ENCODE measurements at regions not wholly inside any gene's neighbourhood (a gene's known extent, or its start where the extent isn't known, plus 50 kb on each side); places are given as distances from the start of the nearest gene placed in this dataset.

DNA sequence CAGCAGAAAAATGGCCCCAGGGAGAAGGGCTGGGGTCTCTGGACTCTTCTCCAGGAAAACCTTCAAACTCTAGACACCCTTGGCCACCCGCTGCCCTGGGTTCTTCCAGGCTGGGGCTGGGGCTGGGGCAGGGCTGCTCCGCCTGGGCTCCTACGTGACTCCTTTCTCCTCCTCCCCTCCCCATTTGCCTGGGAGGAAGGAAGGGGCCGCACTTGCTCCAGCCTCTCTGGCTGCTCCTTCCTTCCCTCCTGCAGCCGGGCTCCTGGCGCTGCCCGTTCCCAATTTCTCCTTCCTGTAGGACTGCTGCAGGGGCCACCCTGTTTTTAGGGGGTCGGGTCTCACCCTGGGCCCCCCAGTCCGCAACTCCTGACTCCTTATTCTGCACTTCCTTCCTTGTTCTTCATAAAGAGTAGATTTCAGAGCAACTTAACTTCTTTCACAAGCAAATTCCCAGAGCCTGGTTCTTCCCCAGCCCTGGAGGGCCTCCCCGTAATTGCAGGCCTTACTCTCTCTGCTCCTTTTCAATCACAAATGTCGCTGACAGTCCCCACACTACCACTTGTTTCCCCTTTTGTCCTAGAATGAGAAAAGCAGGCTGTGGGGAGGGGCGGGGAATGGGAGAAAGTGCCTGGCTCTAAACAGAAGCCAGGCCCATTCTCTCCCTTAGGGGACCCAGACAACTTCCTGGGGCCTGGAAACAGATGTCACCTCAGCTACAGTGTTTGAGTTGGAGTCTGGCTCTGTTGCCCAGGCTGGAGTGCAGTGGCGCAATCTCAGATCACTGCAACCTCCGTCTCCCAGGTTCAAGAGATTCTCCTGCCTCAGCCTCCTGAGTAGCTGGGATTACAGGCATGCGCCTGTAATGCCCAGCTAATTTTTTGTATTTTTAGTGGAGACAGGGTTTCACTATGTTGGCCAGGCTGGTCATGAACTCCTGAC is 137.8 kb downstream of the ENGASE start:
- Mint-ChIP-seq H3K4me1 (peaks cover 0 to 2% (median 0%) of the 10 kb centered on the region in 7 donors), H3K4me3 (no peak overlapping the region), H3K27me3 (peaks cover 11 to 71% (median 29%) of the 10 kb centered on the region in 5 donors), H3K36me3 (no peaks in the 10 kb centered on the region), H3K9me3 (peaks cover 0 to 1% (median 0%) of the 10 kb centered on the region in 11 donors), H3K27ac (no peak overlapping the region)
- Histone ChIP-seq H3K4me1 (ENCODE audit: control insufficient read depth in 2 of 2, insufficient read depth in 2 of 2, low read length in 2 of 2) (no peaks in the 10 kb centered on the region), H3K27me3 (ENCODE audit: control insufficient read depth in 2 of 2, insufficient read depth in 2 of 2, low read length in 2 of 2) (no peaks in the 10 kb centered on the region), H3K27ac (ENCODE audit: low read depth, low read length) (no peak overlapping the region), H3K4me3 (ENCODE audit: low read length) (no peak overlapping the region), H3K36me3 (ENCODE audit: control insufficient read depth in 2 of 3, insufficient read depth in 3 of 3, low read length in 3 of 3) (no peaks in the 10 kb centered on the region), H3K9me3 (ENCODE audit: control insufficient read depth in 2 of 3, low read length in 3 of 3) (no peaks in the 10 kb centered on the region)
- intact Hi-C loops (cut with micrococcal nuclease): no loop called here
- ATAC-seq (no peak), DNase-seq (no peak)
- ChIA-PET POLR2A (no interaction called here), CTCF (no interaction called here)

DNA sequence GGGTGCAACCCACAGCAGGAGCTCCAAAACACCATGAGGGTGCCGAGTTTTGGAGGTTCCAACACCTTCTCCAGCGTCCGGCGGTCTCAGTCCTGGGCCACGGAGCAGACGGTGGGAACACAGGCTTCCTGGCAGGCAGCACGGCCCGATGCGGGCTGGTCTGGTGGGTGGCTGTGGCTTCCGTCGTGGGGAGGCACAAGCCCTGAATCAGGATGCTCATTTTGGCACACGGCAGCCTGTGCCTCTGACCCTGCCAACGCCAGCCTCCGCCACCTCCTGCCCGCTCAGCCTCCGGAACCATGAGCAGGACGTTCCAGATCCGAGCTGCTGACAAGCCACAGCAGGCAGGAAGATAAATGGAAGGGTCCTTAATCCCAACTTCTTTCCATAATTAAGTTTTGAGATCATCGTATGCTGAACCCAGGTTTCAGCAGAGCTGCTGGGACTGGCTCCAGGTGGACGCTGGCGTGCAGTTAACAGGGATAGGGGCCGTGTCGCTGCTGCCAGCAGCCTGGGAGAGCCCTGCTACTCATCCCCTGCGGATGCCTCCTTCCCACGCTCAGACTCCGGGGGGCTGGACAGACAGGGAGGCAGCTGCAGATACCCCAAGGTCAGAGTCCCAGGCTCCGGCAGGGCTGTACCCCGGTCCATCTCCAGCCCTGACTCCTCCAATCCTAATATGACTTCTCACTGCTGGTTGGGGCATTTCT is 136.6 kb downstream of the ENGASE start:
- no peaks in the 10 kb centered on the region for H3K4me1 ChIP-seq (ENCODE audit: control insufficient read depth in 2 of 2, insufficient read depth in 2 of 2, low read length in 2 of 2)
- no peak for ATAC-seq
- no peak for DNase-seq
- no peak overlapping the region for H3K4me3 ChIP-seq (ENCODE audit: low read length)
- no peaks in the 10 kb centered on the region for H3K27me3 ChIP-seq (ENCODE audit: control insufficient read depth in 2 of 2, insufficient read depth in 2 of 2, low read length in 2 of 2)
- no peaks in the 10 kb centered on the region for H3K9me3 ChIP-seq (ENCODE audit: control insufficient read depth in 2 of 3, low read length in 3 of 3)
- POLR2A ChIA-PET: no interaction called here
- no peaks in the 10 kb centered on the region for H3K36me3 ChIP-seq (ENCODE audit: control insufficient read depth in 2 of 3, insufficient read depth in 3 of 3, low read length in 3 of 3)
- H3K27ac Mint-ChIP-seq: no peak overlapping the region
- peaks cover 0 to 1% (median 0%) of the 10 kb centered on the region in 11 donors for H3K9me3 Mint-ChIP-seq
- no peak overlapping the region for H3K4me3 Mint-ChIP-seq
- CTCF ChIA-PET: no interaction called here
- peaks cover 0 to 2% (median 0%) of the 10 kb centered on the region in 7 donors for H3K4me1 Mint-ChIP-seq
- H3K27ac ChIP-seq (ENCODE audit: low read depth, low read length): no peak overlapping the region
- intact Hi-C loops (cut with micrococcal nuclease): no loop called here
- no peaks in the 10 kb centered on the region for H3K36me3 Mint-ChIP-seq
- H3K27me3 Mint-ChIP-seq: peaks cover 11 to 59% (median 29%) of the 10 kb centered on the region in 5 donors

DNA sequence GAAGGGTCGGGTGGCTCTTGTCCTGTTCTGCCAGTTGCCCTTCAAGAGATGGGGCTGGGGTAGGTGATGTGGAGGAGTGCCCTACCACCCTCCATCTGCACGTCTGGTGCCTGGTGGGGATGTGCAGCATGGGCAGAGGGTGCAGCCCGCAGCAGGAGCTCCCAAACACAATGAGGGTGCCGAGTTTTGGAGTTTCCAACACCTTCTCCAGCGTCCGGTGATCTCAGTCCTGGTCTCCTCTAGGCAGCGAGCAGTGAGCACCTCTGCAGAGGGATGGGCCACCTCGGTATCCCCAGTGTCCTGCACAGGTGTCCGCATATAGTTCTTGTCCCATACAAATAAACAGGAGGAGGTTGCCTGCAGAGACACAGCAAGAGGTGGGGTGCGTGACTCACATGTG is 136.0 kb downstream of the ENGASE start:
- no peak overlapping the region for H3K27ac Mint-ChIP-seq
- H3K9me3 ChIP-seq (ENCODE audit: control insufficient read depth in 2 of 3, low read length in 3 of 3): no peaks in the 10 kb centered on the region
- peaks cover 11 to 58% (median 29%) of the 10 kb centered on the region in 5 donors for H3K27me3 Mint-ChIP-seq
- H3K9me3 Mint-ChIP-seq: peaks cover 0 to 1% (median 0%) of the 10 kb centered on the region in 11 donors
- H3K27me3 ChIP-seq (ENCODE audit: control insufficient read depth in 2 of 2, insufficient read depth in 2 of 2, low read length in 2 of 2): no peaks in the 10 kb centered on the region
- ATAC-seq (no peak), DNase-seq (no peak)
- CTCF ChIA-PET: no interaction called here
- no peaks in the 10 kb centered on the region for H3K36me3 ChIP-seq (ENCODE audit: control insufficient read depth in 2 of 3, insufficient read depth in 3 of 3, low read length in 3 of 3)
- no peak overlapping the region for H3K4me3 ChIP-seq (ENCODE audit: low read length)
- intact Hi-C loops (cut with micrococcal nuclease): no loop called here
- no peak overlapping the region for H3K4me3 Mint-ChIP-seq
- H3K4me1 ChIP-seq (ENCODE audit: control insufficient read depth in 2 of 2, insufficient read depth in 2 of 2, low read length in 2 of 2): no peaks in the 10 kb centered on the region
- H3K4me1 Mint-ChIP-seq: peaks cover 0 to 2% (median 0%) of the 10 kb centered on the region in 7 donors
- POLR2A ChIA-PET: no interaction called here
- no peak overlapping the region for H3K27ac ChIP-seq (ENCODE audit: low read depth, low read length)
- no peaks in the 10 kb centered on the region for H3K36me3 Mint-ChIP-seq

DNA sequence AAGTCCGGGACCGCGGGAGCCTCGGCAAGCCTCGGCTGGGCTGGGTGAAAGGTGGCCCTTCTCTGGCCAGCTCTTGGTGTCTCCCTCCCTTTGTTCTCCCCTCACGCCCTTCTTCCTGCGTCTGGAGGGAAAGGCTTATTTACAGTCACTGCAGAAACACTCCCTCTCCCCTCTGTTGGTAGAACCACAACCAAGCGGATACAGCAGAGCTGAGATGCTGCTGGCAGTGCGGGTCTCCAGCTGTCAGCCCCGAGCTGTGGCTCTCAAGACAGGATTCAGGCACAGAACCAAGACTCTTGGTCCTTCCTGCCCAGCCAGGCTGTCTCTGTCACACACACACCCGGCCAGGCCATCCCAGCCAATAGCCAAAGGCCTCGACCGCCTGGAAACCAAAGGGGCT is 133.3 kb downstream of the ENGASE start:
- POLR2A ChIA-PET: no interaction called here
- H3K9me3 ChIP-seq (ENCODE audit: control insufficient read depth in 2 of 3, low read length in 3 of 3): no peaks in the 10 kb centered on the region
- Mint-ChIP-seq H3K9me3 (peaks cover 0 to 1% (median 0%) of the 10 kb centered on the region in 11 donors), H3K27me3 (peaks cover 4 to 37% (median 16%) of the 10 kb centered on the region in 5 donors), H3K4me3 (no peak overlapping the region), H3K36me3 (no peaks in the 10 kb centered on the region), H3K27ac (no peak overlapping the region), H3K4me1 (peaks cover 0 to 2% (median 0%) of the 10 kb centered on the region in 7 donors)
- H3K36me3 ChIP-seq (ENCODE audit: control insufficient read depth in 2 of 3, insufficient read depth in 3 of 3, low read length in 3 of 3): no peaks in the 10 kb centered on the region
- no peak overlapping the region for H3K4me3 ChIP-seq (ENCODE audit: low read length)
- DNase-seq (no peak), ATAC-seq (no peak)
- CTCF ChIA-PET: no interaction called here
- H3K27ac ChIP-seq (ENCODE audit: low read depth, low read length): no peak overlapping the region
- intact Hi-C loops (cut with micrococcal nuclease): no loop called here
- no peaks in the 10 kb centered on the region for H3K4me1 ChIP-seq (ENCODE audit: control insufficient read depth in 2 of 2, insufficient read depth in 2 of 2, low read length in 2 of 2)
- no peaks in the 10 kb centered on the region for H3K27me3 ChIP-seq (ENCODE audit: control insufficient read depth in 2 of 2, insufficient read depth in 2 of 2, low read length in 2 of 2)

DNA sequence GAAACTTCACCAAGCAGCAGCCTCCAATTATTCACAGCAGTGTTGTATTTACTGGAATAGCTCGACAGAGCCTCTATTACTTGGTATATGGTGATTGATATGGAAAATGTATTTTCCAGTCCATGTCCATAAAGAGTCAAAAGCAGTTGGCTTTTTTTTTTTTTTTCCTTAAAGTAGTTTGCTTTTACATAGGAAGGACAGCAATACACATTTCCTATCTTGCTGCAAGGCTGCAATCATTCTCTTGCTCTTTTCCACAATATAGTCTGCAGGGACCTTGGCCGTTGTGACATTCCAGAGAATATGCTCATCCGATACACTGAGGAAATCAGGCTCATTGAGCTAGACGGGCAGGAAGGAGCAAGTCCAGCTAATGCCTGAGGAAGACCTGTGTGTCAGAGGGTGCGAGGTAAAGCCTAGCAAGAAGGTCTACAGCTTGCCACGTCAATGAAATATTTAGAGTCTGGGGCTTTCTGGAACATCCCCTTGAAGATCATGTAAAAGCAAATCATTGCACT is 131.1 kb downstream of the ENGASE start:
- DNase-seq (no peak), ATAC-seq (no peak)
- no peaks in the 10 kb centered on the region for H3K4me1 ChIP-seq (ENCODE audit: control insufficient read depth in 2 of 2, insufficient read depth in 2 of 2, low read length in 2 of 2)
- CTCF ChIA-PET: interaction anchor here (0.5 kb wide), 1 partner anchor 8 kb away, joined by 4 read pairs; no protein-coding TSS in a partner anchor
- peaks cover 3 to 42% (median 25%) of the 10 kb centered on the region in 5 donors for H3K27me3 Mint-ChIP-seq
- intact Hi-C loops (cut with micrococcal nuclease): no loop called here
- no peaks in the 10 kb centered on the region for H3K36me3 Mint-ChIP-seq
- H3K4me3 Mint-ChIP-seq: no peak overlapping the region
- H3K27ac ChIP-seq (ENCODE audit: low read depth, low read length): no peak overlapping the region
- H3K9me3 ChIP-seq (ENCODE audit: control insufficient read depth in 2 of 3, low read length in 3 of 3): no peaks in the 10 kb centered on the region
- H3K9me3 Mint-ChIP-seq: peaks cover 0 to 1% (median 0%) of the 10 kb centered on the region in 11 donors
- H3K36me3 ChIP-seq (ENCODE audit: control insufficient read depth in 2 of 3, insufficient read depth in 3 of 3, low read length in 3 of 3): no peaks in the 10 kb centered on the region
- no peak overlapping the region for H3K27ac Mint-ChIP-seq
- peaks cover 0 to 2% (median 0%) of the 10 kb centered on the region in 7 donors for H3K4me1 Mint-ChIP-seq
- POLR2A ChIA-PET: no interaction called here
- no peaks in the 10 kb centered on the region for H3K27me3 ChIP-seq (ENCODE audit: control insufficient read depth in 2 of 2, insufficient read depth in 2 of 2, low read length in 2 of 2)
- no peak overlapping the region for H3K4me3 ChIP-seq (ENCODE audit: low read length)

DNA sequence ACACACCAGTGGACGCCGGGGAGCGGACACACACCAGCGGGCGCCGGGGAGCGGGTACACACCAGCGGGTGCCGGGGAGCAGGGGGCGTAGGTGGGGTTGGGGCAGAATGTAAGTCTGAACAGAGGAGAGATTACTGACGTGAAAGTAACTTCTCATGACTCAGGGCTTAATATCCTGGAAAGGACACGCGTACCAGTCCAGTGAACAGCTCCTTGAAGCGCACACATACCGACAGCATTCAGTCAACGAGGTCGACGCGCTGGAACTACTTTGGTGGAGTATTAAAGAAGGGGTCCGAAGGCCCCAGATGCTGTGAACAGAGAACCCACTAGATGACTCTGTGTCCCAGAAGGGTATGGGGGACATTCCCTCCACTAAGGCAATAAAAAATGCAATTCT is 129.6 kb downstream of the ENGASE start:
- no peaks in the 10 kb centered on the region for H3K9me3 ChIP-seq (ENCODE audit: control insufficient read depth in 2 of 3, low read length in 3 of 3)
- intact Hi-C loops (cut with micrococcal nuclease): no loop called here
- CTCF ChIA-PET: no interaction called here
- no peaks in the 10 kb centered on the region for H3K4me1 ChIP-seq (ENCODE audit: control insufficient read depth in 2 of 2, insufficient read depth in 2 of 2, low read length in 2 of 2)
- no peak overlapping the region for H3K4me3 ChIP-seq (ENCODE audit: low read length)
- POLR2A ChIA-PET: no interaction called here
- Mint-ChIP-seq H3K4me1 (peaks cover 0 to 2% (median 0%) of the 10 kb centered on the region in 7 donors), H3K9me3 (peaks cover 0 to 1% (median 0%) of the 10 kb centered on the region in 11 donors), H3K27me3 (peaks cover 3 to 43% (median 24%) of the 10 kb centered on the region in 5 donors), H3K27ac (no peak overlapping the region), H3K36me3 (no peaks in the 10 kb centered on the region), H3K4me3 (no peak overlapping the region)
- ATAC-seq: no peak
- no peaks in the 10 kb centered on the region for H3K36me3 ChIP-seq (ENCODE audit: control insufficient read depth in 2 of 3, insufficient read depth in 3 of 3, low read length in 3 of 3)
- no peak for DNase-seq
- H3K27ac ChIP-seq (ENCODE audit: low read depth, low read length): no peak overlapping the region
- no peaks in the 10 kb centered on the region for H3K27me3 ChIP-seq (ENCODE audit: control insufficient read depth in 2 of 2, insufficient read depth in 2 of 2, low read length in 2 of 2)

Measured in naive thymus-derived CD4-positive, alpha-beta T cell (primary cell).